Activated naive CD4-positive, alpha-beta T cell treated with anti-CD3 and anti-CD28 coated beads for 36 hours (primary cell): ENCODE measurements at regions not wholly inside any gene's neighbourhood (a gene's known extent, or its start where the extent isn't known, plus 50 kb on each side); places are given as distances from the start of the nearest gene placed in this dataset.
"Not testable (repeated sequence)": the region's sequence is repeated elsewhere in the genome, so short reads cannot be mapped to it uniquely, and the experiment has no call there.

ENCODE experiments used
- CTCF ChIA-PET: fragments of 350-600 bp; sonication (Branson Sonifier 250); formaldehyde crosslinking; loops from one replicate; lab custom pipeline; 2021; ENCODE audit warnings: antibody characterized with exemption; lab: Charles Lee
- DNase-seq: peaks from one replicate; pipeline ENCODE4 v3.0.0-alpha.2; 2020
- H3K27ac Mint-ChIP-seq: one replicate; pipeline ENCODE4 v1.8.0; 2021; ENCODE audit warnings: mild to moderate bottlenecking, mixed read lengths
- H3K27me3 Mint-ChIP-seq: one replicate; pipeline ENCODE4 v1.8.0; 2021; ENCODE audit warnings: low read depth, mixed read lengths
- H3K36me3 Mint-ChIP-seq: one replicate; pipeline ENCODE4 v1.8.0; 2021; ENCODE audit warnings: low read depth, mixed read lengths
- H3K4me1 Mint-ChIP-seq: one replicate; pipeline ENCODE4 v1.8.0; 2021; ENCODE audit warnings: low read depth, mixed read lengths
- H3K4me3 Mint-ChIP-seq: one replicate; pipeline ENCODE4 v1.8.0; 2021; ENCODE audit warnings: mild to moderate bottlenecking, moderate library complexity, mixed read lengths
- H3K9me3 Mint-ChIP-seq: one replicate; pipeline ENCODE4 v1.8.0; 2021; ENCODE audit warnings: mixed read lengths
- intact Hi-C: fragments of 100-400 bp; cut with micrococcal nuclease; formaldehyde crosslinking; loops from one replicate; pipeline ENCODE4 v1.15.1; 2023

DNA sequence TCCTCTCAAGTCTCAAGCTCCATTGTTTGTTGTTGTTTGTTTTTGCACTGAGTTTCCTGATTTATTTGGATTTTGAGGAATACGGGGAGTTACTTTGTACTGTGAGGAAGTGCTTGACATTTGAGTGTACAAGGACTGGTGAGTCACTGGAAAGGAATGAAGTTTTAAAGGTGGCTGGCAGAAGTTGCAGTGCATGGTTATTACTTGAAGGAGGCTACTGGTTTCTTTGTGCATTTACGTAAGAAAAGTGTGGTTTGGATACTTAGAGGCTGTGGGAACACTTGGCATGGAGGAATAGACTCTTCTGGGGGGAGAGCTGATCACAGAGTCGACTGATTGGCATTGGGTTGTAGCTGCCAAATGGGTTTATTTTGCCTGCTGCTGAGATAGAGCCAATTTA lies 919.0 kb downstream of the TAF11L14 start:
- Mint-ChIP-seq H3K4me1 (no peaks in the 10 kb centered on the region), H3K9me3 (peaks cover 15% of the 10 kb centered on the region), H3K4me3 (no peak overlapping the region), H3K27ac (no peak overlapping the region), H3K36me3 (no peaks in the 10 kb centered on the region), H3K27me3 (no peaks in the 10 kb centered on the region)
- intact Hi-C loops, result no loop called here
- CTCF ChIA-PET, result no interaction called here
- no peak for DNase-seq

DNA sequence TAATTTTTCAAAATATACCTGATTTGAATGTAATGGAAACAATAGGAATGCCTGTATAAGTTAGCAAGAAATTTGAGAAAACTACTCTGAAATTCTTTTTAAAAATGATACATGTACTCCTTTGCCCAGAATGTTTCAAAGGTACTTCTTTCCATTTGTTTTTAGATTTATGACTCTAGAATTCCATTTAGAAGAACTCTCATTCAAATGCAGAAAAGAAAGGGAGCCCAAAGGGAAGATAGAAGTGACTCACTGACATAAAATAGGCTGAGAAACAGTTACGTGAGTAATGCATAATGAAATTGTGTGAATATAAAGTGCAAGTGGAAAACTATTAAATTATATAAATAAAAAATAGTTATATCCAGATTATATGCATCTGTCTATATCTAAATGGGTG lies 926.3 kb downstream of the TAF11L14 start:
- no peaks in the 10 kb centered on the region for H3K27me3 Mint-ChIP-seq
- peaks cover 2% of the 10 kb centered on the region for H3K9me3 Mint-ChIP-seq
- CTCF ChIA-PET, result no interaction called here
- intact Hi-C loops, result no loop called here
- no peaks in the 10 kb centered on the region for H3K4me1 Mint-ChIP-seq
- DNase-seq, result no peak
- no peak overlapping the region for H3K27ac Mint-ChIP-seq
- no peak overlapping the region for H3K4me3 Mint-ChIP-seq
- no peaks in the 10 kb centered on the region for H3K36me3 Mint-ChIP-seq

DNA sequence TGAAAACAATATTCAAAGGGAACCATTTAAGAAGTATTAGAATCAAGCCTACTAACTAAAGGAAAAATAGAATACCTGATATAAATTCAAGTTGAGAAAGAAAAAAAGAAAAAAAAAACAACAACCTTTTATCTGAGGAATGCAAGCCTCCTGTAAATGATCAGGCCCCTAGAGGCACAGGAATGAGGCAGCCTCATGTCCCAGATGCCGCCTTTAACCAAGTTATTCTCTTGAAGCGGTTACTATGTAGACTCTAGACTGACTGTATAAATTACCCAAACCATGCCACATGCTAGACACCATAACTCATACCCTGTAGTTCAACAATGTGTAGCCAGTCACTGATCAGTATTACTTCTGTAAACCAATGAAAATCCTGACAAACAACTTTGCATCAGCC lies 929.6 kb downstream of the TAF11L14 start:
- Mint-ChIP-seq H3K4me1 (no peaks in the 10 kb centered on the region), H3K4me3 (no peak overlapping the region), H3K9me3 (peaks cover 6% of the 10 kb centered on the region), H3K27ac (no peak overlapping the region), H3K27me3 (no peaks in the 10 kb centered on the region), H3K36me3 (no peaks in the 10 kb centered on the region)
- intact Hi-C loops, result no loop called here
- CTCF ChIA-PET, result no interaction called here
- DNase-seq, result no peak

DNA sequence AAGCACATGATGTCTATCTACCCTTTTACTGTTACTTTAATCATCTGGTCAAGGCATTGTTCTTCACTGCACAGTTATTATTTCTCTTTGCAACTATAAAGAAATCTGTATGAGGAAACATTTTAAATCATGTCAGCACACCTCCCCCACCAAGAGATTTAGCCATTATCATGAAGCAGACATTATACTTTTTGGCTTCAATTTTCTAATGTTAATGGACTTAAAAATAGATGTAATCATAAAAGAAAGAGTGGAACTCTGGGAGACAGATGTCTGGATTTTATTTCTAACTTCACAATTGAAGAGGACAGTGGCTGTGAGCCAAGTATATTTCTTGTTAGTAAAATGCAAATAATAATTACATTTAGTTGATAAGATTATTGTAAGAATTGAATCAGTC lies 932.4 kb downstream of the TAF11L14 start:
- DNase-seq, result no peak
- no peak overlapping the region for H3K27ac Mint-ChIP-seq
- H3K4me1 Mint-ChIP-seq, result no peaks in the 10 kb centered on the region
- CTCF ChIA-PET, result no interaction called here
- H3K4me3 Mint-ChIP-seq, result no peak overlapping the region
- peaks cover 10% of the 10 kb centered on the region for H3K9me3 Mint-ChIP-seq
- H3K27me3 Mint-ChIP-seq, result no peaks in the 10 kb centered on the region
- intact Hi-C loops, result no loop called here
- no peaks in the 10 kb centered on the region for H3K36me3 Mint-ChIP-seq

DNA sequence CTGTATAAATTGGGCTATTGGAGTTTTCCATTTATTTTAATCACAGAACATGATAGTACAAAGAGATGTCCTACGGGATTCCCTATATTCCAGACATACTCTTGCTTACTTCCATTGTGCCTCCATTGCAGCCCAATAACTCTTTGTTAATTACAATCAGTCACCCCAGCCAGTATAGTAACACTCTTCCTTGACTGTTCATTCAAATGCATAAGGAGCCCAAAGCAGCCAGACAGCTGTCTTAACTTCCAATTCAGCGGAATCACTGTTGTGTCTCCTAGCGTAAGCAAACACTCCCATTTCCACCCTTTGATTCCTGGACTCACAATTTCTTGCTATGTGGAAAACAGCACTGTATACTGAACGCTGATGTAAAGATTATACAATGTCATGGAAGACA lies 942.3 kb downstream of the TAF11L14 start:
- no peaks in the 10 kb centered on the region for H3K9me3 Mint-ChIP-seq
- no peak overlapping the region for H3K4me3 Mint-ChIP-seq
- H3K4me1 Mint-ChIP-seq, result no peaks in the 10 kb centered on the region
- no peaks in the 10 kb centered on the region for H3K27me3 Mint-ChIP-seq
- CTCF ChIA-PET, result no interaction called here
- no peaks in the 10 kb centered on the region for H3K36me3 Mint-ChIP-seq
- intact Hi-C loops, result no loop called here
- H3K27ac Mint-ChIP-seq, result no peak overlapping the region
- DNase-seq, result no peak

DNA sequence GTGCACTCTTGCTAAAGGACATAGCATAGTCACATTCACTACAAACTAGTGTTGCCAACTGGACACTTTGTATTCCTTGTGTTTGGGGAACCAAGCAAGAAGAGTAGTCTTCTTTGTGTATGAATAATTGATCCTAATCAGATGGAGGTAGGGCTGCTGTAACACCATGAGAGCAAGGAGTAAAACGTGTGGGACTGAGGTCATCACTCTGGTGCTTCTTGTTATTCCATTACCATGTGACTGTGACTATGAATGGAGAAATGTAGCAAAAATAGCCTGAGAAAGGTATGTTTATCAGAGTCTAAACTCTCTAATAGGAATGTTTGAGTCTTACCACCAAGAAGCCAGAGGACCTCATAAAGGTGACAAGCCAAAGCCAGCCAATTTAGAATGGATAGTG lies 966.9 kb downstream of the TAF11L14 start:
- no peaks in the 10 kb centered on the region for H3K27me3 Mint-ChIP-seq
- H3K4me3 Mint-ChIP-seq, result no peak overlapping the region
- H3K4me1 Mint-ChIP-seq, result no peaks in the 10 kb centered on the region
- no peaks in the 10 kb centered on the region for H3K36me3 Mint-ChIP-seq
- H3K9me3 Mint-ChIP-seq, result peaks cover 2% of the 10 kb centered on the region
- no peak for DNase-seq
- CTCF ChIA-PET, result no interaction called here
- intact Hi-C loops, result no loop called here
- no peak overlapping the region for H3K27ac Mint-ChIP-seq

DNA sequence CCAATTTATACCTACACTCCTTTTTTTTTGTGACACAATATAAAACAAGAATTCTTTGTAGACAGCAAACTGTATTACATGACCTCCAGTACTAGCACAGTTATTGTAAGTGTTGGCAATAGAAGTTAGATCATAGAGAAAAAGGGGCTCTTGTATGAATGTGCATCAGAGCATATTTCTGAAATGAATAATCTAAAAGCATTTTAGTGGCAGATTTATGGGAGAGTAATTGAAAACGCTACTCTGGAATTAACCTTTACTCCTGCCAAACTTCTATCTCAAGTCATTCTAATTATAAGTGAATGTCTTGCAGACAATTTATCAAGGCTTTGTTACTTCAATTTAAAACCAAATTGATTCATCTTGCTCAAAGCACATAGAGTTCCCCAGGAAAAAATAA lies 968.1 kb downstream of the TAF11L14 start:
- intact Hi-C loops, result no loop called here
- H3K4me3 Mint-ChIP-seq, result no peak overlapping the region
- no peaks in the 10 kb centered on the region for H3K27me3 Mint-ChIP-seq
- H3K4me1 Mint-ChIP-seq, result no peaks in the 10 kb centered on the region
- no peak overlapping the region for H3K27ac Mint-ChIP-seq
- DNase-seq, result no peak
- CTCF ChIA-PET, result no interaction called here
- peaks cover 2% of the 10 kb centered on the region for H3K9me3 Mint-ChIP-seq
- H3K36me3 Mint-ChIP-seq, result no peaks in the 10 kb centered on the region

DNA sequence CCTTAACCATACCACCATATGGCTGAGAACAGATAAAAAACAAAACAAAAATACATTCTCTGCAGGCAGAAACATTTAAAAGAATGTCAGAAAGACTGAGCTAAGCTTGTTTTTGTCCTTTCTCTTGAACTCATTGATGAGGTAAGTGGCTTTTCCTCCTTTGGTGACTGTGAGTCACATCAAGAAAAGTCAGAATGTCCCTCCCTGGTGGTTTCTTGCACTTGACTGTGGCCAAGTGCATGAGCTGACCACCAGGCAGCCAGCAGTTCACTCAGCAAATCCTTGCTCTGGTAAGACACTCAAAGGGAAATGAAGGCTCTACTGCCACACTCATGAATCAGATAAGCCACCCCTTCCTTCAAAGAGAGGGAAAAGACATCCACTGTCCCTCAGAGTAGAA lies 970.9 kb downstream of the TAF11L14 start:
- CTCF ChIA-PET, result no interaction called here
- no peaks in the 10 kb centered on the region for H3K36me3 Mint-ChIP-seq

DNA sequence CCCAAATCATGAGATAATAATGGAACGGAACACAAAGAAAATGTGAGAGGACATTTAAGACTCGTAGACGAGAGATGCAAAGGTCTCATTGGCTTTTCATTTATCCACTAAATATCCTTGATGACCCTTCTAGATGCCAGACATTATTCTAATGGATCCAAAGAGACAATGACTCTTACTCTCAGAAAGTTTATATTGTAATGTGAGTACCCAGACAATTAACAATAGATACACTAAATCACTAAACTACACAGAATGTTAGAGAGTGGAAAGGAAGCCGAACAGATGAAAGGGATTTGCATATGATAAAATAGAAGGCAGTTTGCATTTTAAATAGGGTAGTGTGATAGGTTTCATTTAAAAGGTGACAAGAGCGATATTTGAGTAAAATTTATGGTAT lies 973.3 kb downstream of the TAF11L14 start:
- H3K27ac Mint-ChIP-seq, result no peak overlapping the region
- peaks cover 2% of the 10 kb centered on the region for H3K9me3 Mint-ChIP-seq
- H3K27me3 Mint-ChIP-seq, result no peaks in the 10 kb centered on the region
- H3K4me1 Mint-ChIP-seq, result no peaks in the 10 kb centered on the region
- intact Hi-C loops, result no loop called here
- no peak for DNase-seq
- CTCF ChIA-PET, result no interaction called here
- H3K4me3 Mint-ChIP-seq, result no peak overlapping the region
- no peaks in the 10 kb centered on the region for H3K36me3 Mint-ChIP-seq

More for the DNA sequence above, 970.9 kb downstream of the TAF11L14 start:
- intact Hi-C loops, result no loop called here
- Mint-ChIP-seq H3K27me3 (no peaks in the 10 kb centered on the region), H3K4me1 (no peaks in the 10 kb centered on the region), H3K27ac (no peak overlapping the region), H3K9me3 (peaks cover 2% of the 10 kb centered on the region), H3K4me3 (no peak overlapping the region)
- DNase-seq, result no peak

DNA sequence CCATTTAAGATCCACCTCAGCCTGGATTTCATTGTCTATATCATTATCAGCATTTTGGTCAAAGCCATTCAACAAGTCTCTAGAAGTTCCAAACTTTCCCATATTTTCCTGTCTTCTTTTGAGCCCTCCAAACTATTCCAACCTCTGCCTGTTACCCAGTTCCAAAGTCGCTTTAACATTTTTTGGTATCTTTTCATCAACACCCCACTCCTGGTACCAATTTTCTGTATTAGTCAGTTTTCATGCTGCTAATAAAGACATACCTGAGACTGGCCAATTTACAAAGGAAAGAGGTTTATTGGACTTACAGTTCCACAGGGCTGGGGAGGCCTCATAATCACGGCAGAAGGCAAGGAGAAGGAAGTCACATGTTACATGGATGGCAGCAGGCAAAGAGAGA lies 982.9 kb downstream of the TAF11L14 start:
- H3K4me3 Mint-ChIP-seq, H3K36me3 Mint-ChIP-seq, intact Hi-C loops, H3K27ac Mint-ChIP-seq, H3K4me1 Mint-ChIP-seq, CTCF ChIA-PET, DNase-seq, H3K27me3 Mint-ChIP-seq: not testable (repeated sequence)
- peaks cover 17% of the 10 kb centered on the region for H3K9me3 Mint-ChIP-seq

DNA sequence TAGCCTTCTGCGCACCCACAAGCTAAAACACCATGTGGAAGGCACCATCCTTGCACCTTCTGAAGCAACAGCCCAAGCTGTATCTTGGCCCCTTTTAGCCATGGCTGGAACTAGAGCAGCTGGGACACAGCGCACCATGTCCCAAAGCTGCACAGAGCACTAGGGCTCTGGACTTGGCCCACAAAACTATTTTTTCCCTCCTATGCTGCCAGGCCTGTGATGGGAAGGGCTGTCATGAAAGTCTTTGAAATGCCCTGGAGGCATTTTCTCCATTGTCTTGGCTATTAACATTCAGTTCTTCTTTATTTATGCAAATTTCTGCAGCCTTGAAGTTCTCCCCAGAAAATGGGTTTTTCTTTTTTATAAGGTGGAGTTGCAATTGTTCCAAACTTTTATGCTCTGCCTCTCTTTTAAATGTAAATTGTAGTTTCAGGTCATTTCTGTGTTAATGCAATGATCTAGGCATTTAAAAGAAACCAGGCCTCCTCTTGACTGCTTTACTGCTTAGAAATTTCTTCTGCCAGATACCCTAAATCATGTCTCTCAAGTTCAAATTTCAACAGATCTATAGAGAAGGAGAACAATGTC lies 996.3 kb downstream of the TAF11L14 start:
- H3K27me3 Mint-ChIP-seq, result no peaks in the 10 kb centered on the region
- no peak for DNase-seq
- peaks cover 4% of the 10 kb centered on the region for H3K9me3 Mint-ChIP-seq
- H3K36me3 Mint-ChIP-seq, result no peaks in the 10 kb centered on the region
- no peaks in the 10 kb centered on the region for H3K4me1 Mint-ChIP-seq
- no peak overlapping the region for H3K4me3 Mint-ChIP-seq
- no peak overlapping the region for H3K27ac Mint-ChIP-seq
- intact Hi-C loops, result no loop called here
- CTCF ChIA-PET, result no interaction called here

DNA sequence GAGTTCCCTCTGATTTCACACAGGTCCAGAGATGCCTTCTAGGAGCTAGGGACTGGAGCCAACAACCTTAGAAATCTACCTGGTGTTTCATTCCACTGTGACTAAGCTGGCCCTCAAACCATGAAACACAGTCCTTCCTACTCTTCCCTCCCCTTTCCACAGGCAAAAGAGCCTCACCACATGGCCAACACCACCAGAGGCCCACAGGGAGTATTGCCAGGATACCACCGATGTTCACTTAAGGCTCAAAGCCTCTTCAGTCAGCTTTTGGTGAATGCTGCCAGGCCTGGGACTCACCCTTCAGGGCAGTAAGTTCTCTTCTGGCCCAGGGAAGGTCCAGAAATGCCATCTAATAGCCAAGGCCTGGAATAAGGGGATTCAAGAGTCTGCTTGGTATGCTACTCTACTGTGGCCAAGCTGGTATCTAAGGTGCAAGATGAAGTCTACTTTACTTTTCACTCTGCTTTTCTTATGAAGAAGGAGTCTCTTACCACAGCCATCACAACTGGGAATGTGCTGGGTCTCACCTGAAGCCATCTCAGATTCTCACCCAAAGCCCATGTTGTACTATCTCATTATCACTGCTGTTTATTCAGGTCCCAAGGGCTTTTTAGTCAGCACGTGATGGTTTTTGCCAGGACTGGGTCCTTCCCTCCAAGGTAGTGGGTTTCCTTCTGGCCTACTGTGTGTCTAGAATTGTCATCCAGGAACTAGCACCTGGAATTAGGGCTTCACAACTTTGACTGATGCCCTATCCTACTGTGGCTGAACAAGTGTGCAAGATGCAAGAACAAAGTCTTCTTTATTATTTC lies 1018.4 kb downstream of the TAF11L14 start:
- CTCF ChIA-PET, result no interaction called here
- intact Hi-C loops, result no loop called here
- H3K27ac Mint-ChIP-seq, result no peak overlapping the region

DNA sequence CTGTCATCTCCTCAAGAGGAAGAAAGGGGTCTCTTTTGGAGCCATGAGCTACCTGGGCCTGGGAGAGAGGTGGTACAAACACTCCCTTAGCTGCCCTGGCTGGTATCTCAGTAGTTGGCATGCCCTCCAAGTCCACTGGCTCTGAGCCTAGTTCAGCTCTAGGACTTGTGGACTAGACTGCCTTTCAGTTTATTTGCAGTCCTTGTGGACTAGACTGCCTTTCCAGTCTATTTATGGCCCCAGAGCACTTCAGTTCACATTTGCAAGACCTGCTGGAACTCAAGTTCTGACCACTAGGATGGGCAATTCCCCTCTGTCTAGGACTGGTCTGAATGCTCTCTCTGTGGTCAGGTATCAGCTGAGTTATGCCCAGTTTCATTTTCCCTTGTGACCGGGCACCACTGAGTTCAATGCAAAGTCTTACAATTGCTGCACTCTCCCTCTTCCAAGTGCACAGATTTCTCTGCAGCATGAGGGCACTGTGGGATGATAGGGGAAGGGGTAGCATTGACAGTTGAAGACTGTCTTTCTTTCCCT lies 1019.0 kb downstream of the TAF11L14 start:
- CTCF ChIA-PET, result no interaction called here
- peaks cover 15% of the 10 kb centered on the region for H3K9me3 Mint-ChIP-seq
- no peak overlapping the region for H3K27ac Mint-ChIP-seq
- no peak for DNase-seq
- H3K36me3 Mint-ChIP-seq, result no peaks in the 10 kb centered on the region
- no peaks in the 10 kb centered on the region for H3K27me3 Mint-ChIP-seq
- H3K4me1 Mint-ChIP-seq, result no peaks in the 10 kb centered on the region
- no peak overlapping the region for H3K4me3 Mint-ChIP-seq
- intact Hi-C loops, result no loop called here

More for the DNA sequence above, 1018.4 kb downstream of the TAF11L14 start:
- H3K27me3 Mint-ChIP-seq, result no peaks in the 10 kb centered on the region
- no peaks in the 10 kb centered on the region for H3K4me1 Mint-ChIP-seq
- no peak overlapping the region for H3K4me3 Mint-ChIP-seq
- no peaks in the 10 kb centered on the region for H3K36me3 Mint-ChIP-seq
- peaks cover 12% of the 10 kb centered on the region for H3K9me3 Mint-ChIP-seq
- DNase-seq, result no peak
